Endothelial cell of umbilical vein (primary cell): ENCODE measurements at regions not wholly inside any gene's neighbourhood (a gene's known extent, or its start where the extent isn't known, plus 50 kb on each side); places are given as distances from the start of the nearest gene placed in this dataset.

Experiments
- BruUV-seq: library from RNA; stranded (reverse); fragments of 400-500 nt; replicated peaks from 2 replicates; lab custom pipeline; 2021; lab: Mats Ljungman, UMichigan
- CTCF ChIA-PET: fragments of 300-600, 350-600 bp; sonication (Branson Sonifier 250); formaldehyde crosslinking; loops from one replicate; lab custom pipeline; 2021; ENCODE audit warnings: antibody characterized with exemption, inconsistent platforms; lab: Charles Lee
- POLR2A ChIA-PET: fragments of 300-600, 350-600 bp; sonication (Branson Sonifier 250); formaldehyde crosslinking; loops from one replicate; lab custom pipeline; 2021; ENCODE audit warnings: antibody characterized with exemption, inconsistent platforms; lab: Charles Lee
- DNase-seq: peaks from one replicate; pipeline ENCODE4 v3.0.0-alpha.2; 2011; ENCODE audit warnings: low read depth, low spot score
- FAIRE-seq: peaks from 2 replicates; lab custom pipeline; 2011; peaks lifted over from hg19 to GRCh38; lab: Jason Lieb, UNC
- H2AFZ ChIP-seq: 2 replicates; pipeline ENCODE4 v1.6.0; 2012; ENCODE audit warnings: low read depth, low read length, control low read depth, inconsistent platforms
- H3K27ac ChIP-seq: 2 replicates; pipeline ENCODE4 v1.5.1; 2011; ENCODE audit warnings: low read depth, mild to moderate bottlenecking, control low read depth, low read length, moderate library complexity; ENCODE audit not compliant: insufficient read depth
- H3K27me3 ChIP-seq, 2 experiments: 2 replicates each; pipeline versions ENCODE4 v1.6.0 to v1.6.1; 2011; ENCODE audit warnings: low read length in 2 of 2, mixed read lengths in 1 of 2; ENCODE audit not compliant: control insufficient read depth in 2 of 2, insufficient read depth in 2 of 2
- H3K36me3 ChIP-seq, 2 experiments: 2 replicates in 1 of 2; 3 replicates in 1 of 2; pipeline ENCODE4 v1.5.1; 2011; ENCODE audit warnings: low read length in 2 of 2, mild to moderate bottlenecking in 1 of 2, moderate library complexity in 1 of 2; ENCODE audit not compliant: control insufficient read depth in 2 of 2, insufficient read depth in 2 of 2; ENCODE audit errors: extremely low read depth in 1 of 2
- H3K4me1 ChIP-seq: 3 replicates; pipeline ENCODE4 v1.5.1; 2011; ENCODE audit warnings: mild to moderate bottlenecking, low read length; ENCODE audit not compliant: control insufficient read depth, insufficient read depth; ENCODE audit errors: extremely low read depth
- H3K4me2 ChIP-seq: 2 replicates; pipeline ENCODE4 v1.6.1; 2011; ENCODE audit warnings: low read length, control low read depth, mixed read lengths; ENCODE audit not compliant: insufficient read depth
- H3K4me3 ChIP-seq, 3 experiments: fragments of 200-600 bp in 1 of 3; sonication (generic), shearing (Covaris generic) in 1 of 3; replicated peaks in 1 of 3; 2 replicates each; pipeline ENCODE4 v1.5.1; 2011 to 2016; ENCODE audit warnings: control low read depth in 3 of 3, low read length in 3 of 3, mild to moderate bottlenecking in 2 of 3, inconsistent platforms in 1 of 3, low read depth in 1 of 3, moderate library complexity in 1 of 3; ENCODE audit not compliant: insufficient read depth in 1 of 3
- H3K79me2 ChIP-seq: 2 replicates; pipeline ENCODE4 v1.6.0; 2012; ENCODE audit warnings: low read length, inconsistent platforms; ENCODE audit not compliant: control insufficient read depth, insufficient read depth
- H3K9ac ChIP-seq: replicated peaks from 2 replicates; pipeline ENCODE3; 2011; ENCODE audit warnings: low read length, control low read depth; ENCODE audit not compliant: insufficient read depth; ENCODE audit errors: extremely low read depth
- H3K9me1 ChIP-seq: replicated peaks from 3 replicates; pipeline ENCODE4 v1.6.0; 2011; ENCODE audit warnings: mild to moderate bottlenecking, low read length; ENCODE audit not compliant: control insufficient read depth, insufficient read depth; ENCODE audit errors: extremely low read depth
- H3K9me3 ChIP-seq: replicated peaks from 2 replicates; pipeline ENCODE4 v1.5.1; 2012; ENCODE audit warnings: low read length, inconsistent platforms; ENCODE audit not compliant: control insufficient read depth, insufficient read depth
- H4K20me1 ChIP-seq: replicated peaks from 2 replicates; pipeline ENCODE3; 2011; ENCODE audit warnings: mild to moderate bottlenecking, low read length; ENCODE audit not compliant: control insufficient read depth, insufficient read depth; ENCODE audit errors: extremely low read depth
- CTCF ChIP-seq, 2 donors: IDR thresholded peaks; 1 replicate in 1 of 2; 2 replicates in 1 of 2; pipeline ENCODE4 v1.5.1; 2011; ENCODE audit warnings: low read length in 2 of 2, mild to moderate bottlenecking in 2 of 2, moderate library complexity in 2 of 2, control low read depth in 1 of 2, inconsistent platforms in 1 of 2, low read depth in 1 of 2; ENCODE audit not compliant: insufficient read depth in 1 of 2; ENCODE audit errors: extremely low read depth in 1 of 2
- EZH2 ChIP-seq: IDR thresholded peaks from 2 replicates; pipeline ENCODE4 v1.6.1; 2012; ENCODE audit warnings: borderline replicate concordance, low read depth, mild to moderate bottlenecking, moderate library complexity, low read length, inconsistent platforms; ENCODE audit not compliant: severe bottlenecking
- FOS ChIP-seq: IDR thresholded peaks from 2 replicates; pipeline ENCODE4 v1.6.1; 2011; ENCODE audit warnings: mild to moderate bottlenecking, low read length, moderate library complexity, borderline replicate concordance; ENCODE audit not compliant: insufficient read depth
- GATA2 ChIP-seq: IDR thresholded peaks from 2 replicates; pipeline ENCODE4 v1.7.0; 2011; ENCODE audit warnings: low read depth, mild to moderate bottlenecking, moderate library complexity, mixed read lengths, low read length; ENCODE audit not compliant: insufficient read length, insufficient read depth
- JUN ChIP-seq: IDR thresholded peaks from 2 replicates; pipeline ENCODE4 v1.6.1; 2011; ENCODE audit warnings: borderline replicate concordance, low read depth; ENCODE audit not compliant: insufficient read length, insufficient read depth
- MAX ChIP-seq: IDR thresholded peaks from 2 replicates; pipeline ENCODE4 v1.6.1; 2011; ENCODE audit not compliant: insufficient read depth, insufficient read length
- MYC ChIP-seq: IDR thresholded peaks from one replicate; pipeline ENCODE4 v1.6.1; 2011; ENCODE audit warnings: mild to moderate bottlenecking, low read depth, low read length
- POLR2A ChIP-seq: IDR thresholded peaks from 2 replicates; pipeline ENCODE4 v1.6.1; 2012; ENCODE audit warnings: low read depth, mild to moderate bottlenecking, control low read depth, low read length
- POLR2AphosphoS5 ChIP-seq: IDR thresholded peaks from 2 replicates; pipeline ENCODE4 v1.6.1; 2012; ENCODE audit warnings: low read depth, mild to moderate bottlenecking, control low read depth, low read length, moderate library complexity; ENCODE audit not compliant: insufficient read depth
- dilution Hi-C: fragments of 300-500 bp; cut with MboI; formaldehyde crosslinking; loops from one replicate; pipeline ENCODE4 v1.15.0; 2019; ENCODE audit warnings: low sequenced_read_pairs; ENCODE audit not compliant: extremely low pct_ligation_motif_present
- intact Hi-C: fragments of 100-400 bp; cut with micrococcal nuclease; formaldehyde crosslinking; loops from one replicate; pipeline ENCODE4 v1.10.0; 2022

- no peak for DNase-seq
- H4K20me1 ChIP-seq = no peaks in the 10 kb centered on the region
- intact Hi-C loops (no loop called here), dilution Hi-C loops (no loop called here)
- no peak overlapping the region for H3K4me2 ChIP-seq
- no peaks in the 10 kb centered on the region for H3K9me3 ChIP-seq
- H3K9ac ChIP-seq = no peak overlapping the region
- no peak overlapping the region for H3K27ac ChIP-seq
- H3K27me3 ChIP-seq = no peaks in the 10 kb centered on the region
- H3K4me1 ChIP-seq = no peaks in the 10 kb centered on the region
- H3K79me2 ChIP-seq = no peaks in the 10 kb centered on the region
- no peak overlapping the region for H2AFZ ChIP-seq
- FAIRE-seq = no peak
- H3K36me3 ChIP-seq = no peaks in the 10 kb centered on the region
- no peak for TF ChIP-seq POLR2A
- no peak for TF ChIP-seq POLR2AphosphoS5
- no peak for TF ChIP-seq CTCF (IDR thresholded peaks at IDR 0.05; ENCODE audit: extremely low read depth in 1 of 2, insufficient read depth in 1 of 2, low read depth in 1 of 2, low read length in 2 of 2)
- TF ChIP-seq JUN = no peak
- TF ChIP-seq MYC = no peak
- TF ChIP-seq EZH2 = no peak
- no peak for TF ChIP-seq GATA2
- no peak for TF ChIP-seq MAX
- TF ChIP-seq FOS = no peak
- H3K9me1 ChIP-seq = no peaks in the 10 kb centered on the region
- H3K4me3 ChIP-seq = no peak overlapping the region
- CTCF ChIA-PET = no interaction called here
- BruUV-seq = no TSS peak
- POLR2A ChIA-PET = no interaction called here
Observed at GRCh38 chr11:110909336-110909735, 197.1 kb upstream of the ARHGAP20 start.
